Progenitor cell of endocrine pancreas (in vitro differentiated cells): ENCODE measurements at regions not wholly inside any gene's neighbourhood (a gene's known extent, or its start where the extent isn't known, plus 50 kb on each side); places are given as distances from the start of the nearest gene placed in this dataset.
A peak's percentile ranks its signal among the peaks of the same experiment; 100 is the strongest.

Experiments used
- DNase-seq: peaks from one replicate; pipeline ENCODE4 v3.0.0; 2021; ENCODE audit warnings: low spot score; ENCODE audit not compliant: unreplicated experiment
- H3K27ac Mint-ChIP-seq: 2 replicates; pipeline ENCODE4 v1.8.0; 2021; ENCODE audit warnings: mild to moderate bottlenecking, moderate library complexity, mixed read lengths
- H3K27me3 Mint-ChIP-seq: 2 replicates; pipeline ENCODE4 v1.8.0; 2021; ENCODE audit warnings: mixed read lengths
- H3K36me3 Mint-ChIP-seq: 2 replicates; pipeline ENCODE4 v1.8.0; 2022; ENCODE audit warnings: mixed read lengths; ENCODE audit not compliant: insufficient read depth
- H3K4me1 Mint-ChIP-seq: 2 replicates; pipeline ENCODE4 v1.8.0; 2021; ENCODE audit warnings: low read depth, mixed read lengths
- H3K4me3 Mint-ChIP-seq: 2 replicates; pipeline ENCODE4 v1.8.0; 2021; ENCODE audit warnings: low read depth, mild to moderate bottlenecking, moderate library complexity, mixed read lengths
- H3K9me3 Mint-ChIP-seq: 2 replicates; pipeline ENCODE4 v1.8.0; 2021; ENCODE audit warnings: low read depth, mixed read lengths
- TF ChIP-seq, protein P1 (sequence below): fragments of 200-600 bp; sonication (generic); IDR thresholded peaks from one replicate; pipeline ENCODE4 v1.5.0; 2021; ENCODE audit warnings: antibody characterized with exemption, mild to moderate bottlenecking; ENCODE audit not compliant: unreplicated experiment

DNA sequence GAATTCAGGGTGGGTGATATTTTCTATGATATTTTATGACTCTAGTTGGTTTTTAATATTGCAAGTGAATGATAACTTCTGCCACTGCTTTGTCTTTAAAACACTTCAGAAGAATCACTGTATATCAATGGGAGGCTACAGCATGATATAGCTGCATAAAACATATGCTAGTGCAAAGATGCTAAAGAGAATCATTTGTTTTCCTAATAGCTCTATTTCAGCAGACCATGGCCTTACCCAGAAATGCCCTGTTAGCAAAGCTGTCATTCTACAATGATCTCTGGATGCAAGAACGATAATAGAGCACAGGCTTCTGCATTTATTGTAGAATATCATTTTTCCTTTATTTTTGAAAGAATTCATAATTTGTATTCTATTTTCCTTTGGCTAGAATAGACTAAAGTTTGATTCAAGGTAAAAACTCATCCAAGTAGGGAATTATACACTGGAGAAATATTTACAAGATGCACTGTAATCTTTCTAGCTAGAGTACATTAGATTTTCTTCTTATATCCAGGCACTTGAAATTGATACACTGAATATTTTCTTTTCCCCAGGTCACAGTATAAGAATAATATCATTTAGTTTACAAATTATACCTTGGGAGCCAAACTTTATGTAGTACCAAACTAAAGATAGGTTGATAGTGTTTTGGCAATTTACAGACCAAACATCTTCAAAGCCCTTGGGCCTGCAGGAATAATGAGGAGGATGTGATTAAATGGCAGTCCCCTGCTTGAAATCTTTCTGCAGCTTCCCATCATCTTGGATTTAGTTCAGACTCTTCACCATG is 252.6 kb upstream of the LINC00305 start:
- no peaks in the 10 kb centered on the region for H3K36me3 Mint-ChIP-seq
- H3K27me3 Mint-ChIP-seq, result no peaks in the 10 kb centered on the region
- TF ChIP-seq, protein P1, sequence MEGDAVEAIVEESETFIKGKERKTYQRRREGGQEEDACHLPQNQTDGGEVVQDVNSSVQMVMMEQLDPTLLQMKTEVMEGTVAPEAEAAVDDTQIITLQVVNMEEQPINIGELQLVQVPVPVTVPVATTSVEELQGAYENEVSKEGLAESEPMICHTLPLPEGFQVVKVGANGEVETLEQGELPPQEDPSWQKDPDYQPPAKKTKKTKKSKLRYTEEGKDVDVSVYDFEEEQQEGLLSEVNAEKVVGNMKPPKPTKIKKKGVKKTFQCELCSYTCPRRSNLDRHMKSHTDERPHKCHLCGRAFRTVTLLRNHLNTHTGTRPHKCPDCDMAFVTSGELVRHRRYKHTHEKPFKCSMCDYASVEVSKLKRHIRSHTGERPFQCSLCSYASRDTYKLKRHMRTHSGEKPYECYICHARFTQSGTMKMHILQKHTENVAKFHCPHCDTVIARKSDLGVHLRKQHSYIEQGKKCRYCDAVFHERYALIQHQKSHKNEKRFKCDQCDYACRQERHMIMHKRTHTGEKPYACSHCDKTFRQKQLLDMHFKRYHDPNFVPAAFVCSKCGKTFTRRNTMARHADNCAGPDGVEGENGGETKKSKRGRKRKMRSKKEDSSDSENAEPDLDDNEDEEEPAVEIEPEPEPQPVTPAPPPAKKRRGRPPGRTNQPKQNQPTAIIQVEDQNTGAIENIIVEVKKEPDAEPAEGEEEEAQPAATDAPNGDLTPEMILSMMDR, result no peak
- H3K4me1 Mint-ChIP-seq, result peaks cover 12% of the 10 kb centered on the region
- peaks cover 3% of the 10 kb centered on the region for H3K9me3 Mint-ChIP-seq
- no peak overlapping the region for H3K27ac Mint-ChIP-seq
- no peak overlapping the region for H3K4me3 Mint-ChIP-seq
- DNase-seq, result no peak

DNA sequence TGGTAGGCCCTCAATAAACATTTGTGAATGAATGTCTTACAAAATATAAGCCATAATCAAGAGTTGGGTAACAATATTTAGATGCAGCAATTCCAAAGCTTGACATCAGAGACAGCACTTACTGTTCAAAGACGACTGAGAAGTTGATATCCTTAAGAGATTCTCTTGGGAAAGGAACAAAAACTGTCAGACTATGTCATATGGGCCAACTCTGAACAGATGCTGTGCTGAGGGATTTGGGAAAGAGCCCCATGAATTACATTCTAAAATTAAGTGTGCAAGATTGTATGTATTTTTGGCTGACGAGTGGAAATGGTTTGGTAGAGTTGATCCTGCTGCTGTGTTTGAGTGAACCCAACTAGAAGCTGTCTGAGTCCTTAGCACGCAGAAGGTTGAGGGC is 250.7 kb upstream of the LINC00305 start:
- no peak overlapping the region for H3K4me3 Mint-ChIP-seq
- H3K4me1 Mint-ChIP-seq, result peaks cover 6% of the 10 kb centered on the region
- no peaks in the 10 kb centered on the region for H3K27me3 Mint-ChIP-seq
- TF ChIP-seq, protein P1, result no peak
- peaks cover 6% of the 10 kb centered on the region for H3K9me3 Mint-ChIP-seq
- H3K27ac Mint-ChIP-seq, result no peak overlapping the region
- no peaks in the 10 kb centered on the region for H3K36me3 Mint-ChIP-seq
- no peak for DNase-seq

DNA sequence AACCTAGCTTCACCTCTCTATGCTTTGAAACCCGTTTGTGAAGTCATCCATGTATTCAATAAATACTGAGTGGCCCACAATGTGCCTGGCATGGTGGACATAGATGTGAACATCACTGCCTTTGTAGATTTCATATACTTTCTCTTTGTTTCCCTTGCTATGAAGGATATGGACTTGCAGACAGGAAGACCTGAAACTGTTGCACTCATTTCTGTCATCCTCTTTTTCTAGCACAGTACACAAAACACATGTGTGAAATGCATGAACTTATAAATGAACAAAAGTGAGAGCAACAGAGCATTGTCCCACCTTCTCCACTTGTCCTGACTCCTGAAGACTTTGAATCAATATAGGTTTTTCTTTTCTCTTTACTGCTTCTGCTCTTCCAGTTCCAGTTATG is 249.4 kb upstream of the LINC00305 start:
- DNase-seq, result no peak
- no peaks in the 10 kb centered on the region for H3K27me3 Mint-ChIP-seq
- H3K9me3 Mint-ChIP-seq, result peaks cover 6% of the 10 kb centered on the region
- TF ChIP-seq, protein P1, result no peak
- no peaks in the 10 kb centered on the region for H3K4me1 Mint-ChIP-seq
- H3K4me3 Mint-ChIP-seq, result no peak overlapping the region
- H3K36me3 Mint-ChIP-seq, result no peaks in the 10 kb centered on the region
- no peak overlapping the region for H3K27ac Mint-ChIP-seq

DNA sequence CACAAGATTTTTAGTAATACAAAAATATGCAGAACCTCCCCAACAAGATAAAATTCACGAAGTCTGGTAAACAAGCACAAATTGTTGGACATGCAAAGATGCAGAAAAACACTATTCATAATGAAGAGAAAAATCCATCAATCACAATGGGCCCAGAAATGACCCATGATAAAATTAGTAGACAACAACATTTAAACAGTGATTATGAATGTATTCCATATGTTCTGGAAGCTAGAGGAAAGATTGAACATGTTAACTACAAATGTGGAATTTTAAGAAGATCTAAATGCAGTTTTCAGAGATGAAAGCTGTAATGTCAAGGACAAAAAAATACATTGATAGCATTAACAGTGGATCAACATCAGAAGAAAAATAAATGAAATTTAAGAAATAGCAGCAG is 243.3 kb upstream of the LINC00305 start:
- Mint-ChIP-seq H3K4me1 (peaks cover 3% of the 10 kb centered on the region), H3K4me3 (no peak overlapping the region), H3K27ac (no peak overlapping the region)

DNA sequence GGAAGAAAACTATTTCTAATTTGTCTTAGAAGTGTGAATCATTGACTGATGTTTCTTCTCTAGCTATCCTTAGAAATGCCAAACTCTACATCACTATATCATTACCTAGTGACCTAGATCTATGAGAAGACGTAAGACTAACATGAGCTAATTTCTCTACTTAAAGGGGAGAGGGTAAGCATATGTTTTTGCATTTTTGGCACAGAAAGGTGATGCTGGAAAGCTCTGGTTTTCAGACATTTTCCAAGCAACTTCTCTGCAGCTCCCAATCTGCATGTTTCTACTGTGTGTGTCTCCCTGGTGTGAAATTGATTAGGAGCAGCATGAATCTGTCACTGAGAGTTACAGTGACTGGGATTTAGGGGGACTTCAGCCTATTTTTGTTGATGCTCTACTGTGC is 235.2 kb upstream of the LINC00305 start:
- Mint-ChIP-seq H3K4me3 (no peak overlapping the region), H3K27ac (peak overlapping the region; percentile 24), H3K9me3 (no peaks in the 10 kb centered on the region), H3K36me3 (no peaks in the 10 kb centered on the region), H3K4me1 (peaks cover 9% of the 10 kb centered on the region), H3K27me3 (no peaks in the 10 kb centered on the region)
- TF ChIP-seq, protein P1, result no peak
- no peak for DNase-seq

More for the DNA sequence above, 243.3 kb upstream of the LINC00305 start:
- Mint-ChIP-seq H3K9me3 (peaks cover 6% of the 10 kb centered on the region), H3K27me3 (no peaks in the 10 kb centered on the region), H3K36me3 (no peaks in the 10 kb centered on the region)
- TF ChIP-seq, protein P1, result no peak
- no peak for DNase-seq
